Mesothelial cell of epicardium (in vitro differentiated cells): ENCODE measurements at regions not wholly inside any gene's neighbourhood (a gene's known extent, or its start where the extent isn't known, plus 50 kb on each side); places are given as distances from the start of the nearest gene placed in this dataset.

Experiments used
- DNase-seq, 2 experiments: peaks; one replicate each; pipeline ENCODE4 v3.0.0; 2021; ENCODE audit warnings: low spot score in 2 of 2; ENCODE audit not compliant: unreplicated experiment in 2 of 2
- H3K27ac Mint-ChIP-seq: 2 replicates; pipeline ENCODE4 v1.8.0; 2021; ENCODE audit warnings: mixed read lengths
- H3K27me3 Mint-ChIP-seq: 2 replicates; pipeline ENCODE4 v1.8.0; 2021; ENCODE audit warnings: low read depth, mixed read lengths
- H3K36me3 Mint-ChIP-seq: 2 replicates; pipeline ENCODE4 v1.8.0; 2021; ENCODE audit warnings: mixed read lengths
- H3K4me1 Mint-ChIP-seq: 2 replicates; pipeline ENCODE4 v1.8.0; 2021; ENCODE audit warnings: mixed read lengths
- H3K4me3 Mint-ChIP-seq: 2 replicates; pipeline ENCODE4 v1.8.0; 2021; ENCODE audit warnings: mild to moderate bottlenecking, moderate library complexity, mixed read lengths
- H3K9me3 Mint-ChIP-seq: 2 replicates; pipeline ENCODE4 v1.8.0; 2021; ENCODE audit warnings: mixed read lengths
- TF ChIP-seq, protein P1 (sequence below): fragments of 200-600 bp; sonication (generic); IDR thresholded peaks from one replicate; pipeline ENCODE4 v1.5.0; 2021; ENCODE audit warnings: antibody characterized with exemption; ENCODE audit not compliant: unreplicated experiment

DNA sequence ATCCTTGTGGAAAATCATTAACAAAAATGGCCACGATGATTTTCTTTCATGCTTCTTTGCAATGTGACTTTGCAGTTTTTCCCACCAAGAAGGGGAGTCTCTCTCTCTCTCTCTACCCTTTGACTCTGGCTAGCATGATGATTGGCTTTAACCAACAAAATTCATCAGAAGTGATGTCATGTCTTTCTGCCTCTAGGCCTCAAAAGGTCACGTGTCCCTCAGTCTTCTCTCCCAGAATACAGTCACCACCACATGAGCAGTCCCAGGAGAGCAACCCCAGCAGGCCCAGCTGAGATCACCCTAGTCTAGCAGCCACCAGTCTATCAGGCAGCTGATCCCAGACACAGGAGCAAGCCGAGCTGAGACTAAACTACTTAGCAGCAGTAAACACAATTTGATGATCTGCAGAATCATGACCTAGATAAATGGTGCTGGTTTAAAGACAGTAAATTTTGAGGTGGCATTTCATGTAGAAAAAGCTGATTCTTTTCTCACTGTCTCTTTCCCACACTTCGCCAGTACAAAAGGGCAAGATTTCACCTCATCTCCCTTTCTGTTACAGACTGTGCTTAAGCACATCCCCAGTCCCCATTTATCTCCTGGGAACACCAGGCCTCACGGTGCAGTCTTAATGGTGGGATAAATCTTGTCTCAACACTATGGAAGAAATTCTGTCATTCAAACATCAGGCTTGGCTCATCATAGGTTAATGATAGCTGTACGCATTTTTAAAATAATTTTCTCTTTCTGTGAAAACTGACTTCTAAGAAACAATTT, 132.7 kb downstream of the SCG2 start:
- DNase-seq = no peak
- H3K4me1 Mint-ChIP-seq = peaks cover 7% of the 10 kb centered on the region
- peaks cover 15% of the 10 kb centered on the region for H3K9me3 Mint-ChIP-seq
- no peak overlapping the region for H3K27ac Mint-ChIP-seq
- H3K4me3 Mint-ChIP-seq = no peak overlapping the region
- H3K27me3 Mint-ChIP-seq = peaks cover 2% of the 10 kb centered on the region
- TF ChIP-seq, protein P1, sequence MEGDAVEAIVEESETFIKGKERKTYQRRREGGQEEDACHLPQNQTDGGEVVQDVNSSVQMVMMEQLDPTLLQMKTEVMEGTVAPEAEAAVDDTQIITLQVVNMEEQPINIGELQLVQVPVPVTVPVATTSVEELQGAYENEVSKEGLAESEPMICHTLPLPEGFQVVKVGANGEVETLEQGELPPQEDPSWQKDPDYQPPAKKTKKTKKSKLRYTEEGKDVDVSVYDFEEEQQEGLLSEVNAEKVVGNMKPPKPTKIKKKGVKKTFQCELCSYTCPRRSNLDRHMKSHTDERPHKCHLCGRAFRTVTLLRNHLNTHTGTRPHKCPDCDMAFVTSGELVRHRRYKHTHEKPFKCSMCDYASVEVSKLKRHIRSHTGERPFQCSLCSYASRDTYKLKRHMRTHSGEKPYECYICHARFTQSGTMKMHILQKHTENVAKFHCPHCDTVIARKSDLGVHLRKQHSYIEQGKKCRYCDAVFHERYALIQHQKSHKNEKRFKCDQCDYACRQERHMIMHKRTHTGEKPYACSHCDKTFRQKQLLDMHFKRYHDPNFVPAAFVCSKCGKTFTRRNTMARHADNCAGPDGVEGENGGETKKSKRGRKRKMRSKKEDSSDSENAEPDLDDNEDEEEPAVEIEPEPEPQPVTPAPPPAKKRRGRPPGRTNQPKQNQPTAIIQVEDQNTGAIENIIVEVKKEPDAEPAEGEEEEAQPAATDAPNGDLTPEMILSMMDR = no peak
- H3K36me3 Mint-ChIP-seq = no peaks in the 10 kb centered on the region

DNA sequence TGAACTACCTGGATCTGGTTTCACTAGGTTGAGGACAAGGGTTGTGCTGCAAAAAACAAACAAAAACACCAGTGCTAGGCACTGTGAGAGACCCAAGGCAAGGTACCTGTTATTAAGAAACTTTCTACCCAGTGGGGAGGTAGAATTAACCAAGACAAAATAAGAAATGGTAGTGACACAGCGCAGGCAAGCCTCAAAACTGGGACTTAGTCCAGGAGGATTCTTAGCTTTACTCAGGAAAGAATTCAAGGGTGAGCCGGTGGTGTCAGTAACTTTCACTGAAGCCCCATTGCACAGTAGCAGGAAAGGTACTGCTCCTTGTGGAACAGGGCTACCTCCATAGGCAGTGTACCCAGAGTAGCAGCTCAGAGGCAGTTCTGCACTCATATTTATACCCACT, 131.6 kb downstream of the SCG2 start:
- Mint-ChIP-seq H3K4me3 (no peak overlapping the region), H3K27ac (no peak overlapping the region), H3K9me3 (peaks cover 9% of the 10 kb centered on the region), H3K36me3 (no peaks in the 10 kb centered on the region), H3K4me1 (peaks cover 7% of the 10 kb centered on the region), H3K27me3 (peaks cover 2% of the 10 kb centered on the region)
- no peak for DNase-seq
- TF ChIP-seq, protein P1 = no peak

DNA sequence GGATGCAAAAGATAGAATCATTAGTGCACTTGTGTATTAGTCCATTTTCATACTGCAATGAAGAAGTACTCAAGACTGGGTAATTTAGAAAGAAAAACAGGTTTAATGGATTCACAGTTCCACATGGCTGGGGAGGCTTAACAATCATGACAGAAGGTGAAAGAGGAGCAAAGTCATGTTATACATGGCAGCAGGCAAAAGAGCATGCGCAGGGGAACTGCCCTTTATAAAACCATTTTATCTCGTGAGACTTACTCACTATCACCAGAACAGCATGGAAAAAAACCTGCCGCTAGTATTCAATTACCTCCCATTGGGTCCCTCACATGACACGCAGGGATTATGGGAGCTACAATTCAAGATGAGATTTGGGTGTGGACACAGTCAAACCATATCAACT, 129.4 kb downstream of the SCG2 start:
- TF ChIP-seq, protein P1 = no peak
- H3K36me3 Mint-ChIP-seq = no peaks in the 10 kb centered on the region
- H3K9me3 Mint-ChIP-seq = peaks cover 9% of the 10 kb centered on the region
- no peak for DNase-seq
- no peak overlapping the region for H3K27ac Mint-ChIP-seq
- no peak overlapping the region for H3K4me3 Mint-ChIP-seq
- peaks cover 2% of the 10 kb centered on the region for H3K27me3 Mint-ChIP-seq
- H3K4me1 Mint-ChIP-seq = peaks cover 7% of the 10 kb centered on the region

- Mint-ChIP-seq H3K9me3 (peaks cover 12% of the 10 kb centered on the region), H3K27me3 (peaks cover 2% of the 10 kb centered on the region), H3K27ac (no peak overlapping the region), H3K4me1 (no peaks in the 10 kb centered on the region), H3K36me3 (no peaks in the 10 kb centered on the region), H3K4me3 (no peak overlapping the region)
- no peak for DNase-seq
- TF ChIP-seq, protein P1 = no peak
Observed at GRCh38 chr2:223474893-223475292, 127.3 kb downstream of the SCG2 start.

DNA sequence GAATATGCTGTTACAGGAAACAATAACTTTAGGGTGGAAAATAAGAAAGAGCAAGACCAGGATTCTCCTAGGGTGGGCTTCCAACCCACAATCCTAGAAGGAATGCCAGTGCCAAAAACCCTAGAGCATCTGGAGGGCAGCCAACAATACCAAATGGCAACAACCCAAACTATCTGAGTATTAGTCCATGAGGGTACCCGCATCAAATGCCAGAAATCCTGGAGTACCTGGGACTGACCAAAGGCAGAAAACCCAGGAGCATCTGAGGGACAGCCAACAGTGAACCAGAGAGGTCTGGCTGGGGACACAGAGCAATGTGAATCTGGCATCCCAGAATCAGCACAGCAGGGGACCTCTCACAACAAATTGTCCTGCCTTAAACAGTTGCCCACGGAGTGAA, 126.3 kb downstream of the SCG2 start:
- H3K36me3 Mint-ChIP-seq = no peaks in the 10 kb centered on the region
- H3K27me3 Mint-ChIP-seq = peaks cover 2% of the 10 kb centered on the region

More for the DNA sequence above, 126.3 kb downstream of the SCG2 start:
- H3K4me1 Mint-ChIP-seq = no peaks in the 10 kb centered on the region
- TF ChIP-seq, protein P1 = no peak
- no peak overlapping the region for H3K4me3 Mint-ChIP-seq
- DNase-seq = no peak
- H3K27ac Mint-ChIP-seq = no peak overlapping the region
- H3K9me3 Mint-ChIP-seq = peaks cover 12% of the 10 kb centered on the region
